Kidney epithelial cell (primary cell): ENCODE measurements at regions not wholly inside any gene's neighbourhood (a gene's known extent, or its start where the extent isn't known, plus 50 kb on each side); places are given as distances from the start of the nearest gene placed in this dataset.
"Not testable (repeated sequence)": the region's sequence is repeated elsewhere in the genome, so short reads cannot be mapped to it uniquely, and the experiment has no call there.

ENCODE experiments used
- DNase-seq: peaks from one replicate; pipeline ENCODE4 v3.0.0-alpha.2; 2010; ENCODE audit warnings: low read depth
- H3K27me3 ChIP-seq: 2 replicates; pipeline ENCODE4 v1.6.0; 2011; ENCODE audit warnings: low read length; ENCODE audit not compliant: control insufficient read depth, insufficient read depth
- H3K36me3 ChIP-seq: 2 replicates; pipeline ENCODE4 v1.5.1; 2011; ENCODE audit warnings: low read length; ENCODE audit not compliant: control insufficient read depth, insufficient read depth
- H3K4me3 ChIP-seq: 2 replicates; pipeline ENCODE4 v1.5.1; 2011; ENCODE audit warnings: low read depth, mild to moderate bottlenecking, control low read depth, low read length
- CTCF ChIP-seq: IDR thresholded peaks from 2 replicates; pipeline ENCODE4 v1.5.1; 2011; ENCODE audit warnings: mild to moderate bottlenecking, moderate library complexity, low read length, control low read depth, inconsistent platforms; ENCODE audit not compliant: insufficient read depth, poor library complexity, severe bottlenecking

GRCh38 chr4:178010596-178010995, 568.4 kb upstream of the AGA start:
- Histone ChIP-seq H3K4me3 (no peak overlapping the region), H3K27me3 (no peaks in the 10 kb centered on the region), H3K36me3 (no peaks in the 10 kb centered on the region)
- DNase-seq: no peak
- TF ChIP-seq CTCF: no peak

GRCh38 chr4:178015046-178015445, 572.8 kb upstream of the AGA start:
- DNase-seq: not testable (repeated sequence)

GRCh38 chr4:178026999-178027398, 584.8 kb upstream of the AGA start:
- no peak for TF ChIP-seq CTCF
- H3K36me3 ChIP-seq: no peaks in the 10 kb centered on the region
- H3K27me3 ChIP-seq: no peaks in the 10 kb centered on the region
- no peak overlapping the region for H3K4me3 ChIP-seq
- no peak for DNase-seq

More at GRCh38 chr4:178015046-178015445, 572.8 kb upstream of the AGA start:
- not testable (repeated sequence) for H3K27me3 ChIP-seq, H3K36me3 ChIP-seq, H3K4me3 ChIP-seq

- no peak for DNase-seq
- Histone ChIP-seq H3K36me3 (no peaks in the 10 kb centered on the region), H3K4me3 (no peak overlapping the region), H3K27me3 (no peaks in the 10 kb centered on the region)
- no peak for TF ChIP-seq CTCF
Measured at GRCh38 chr4:178027796-178028195, 585.6 kb upstream of the AGA start.

GRCh38 chr4:178028481-178028880, 586.2 kb upstream of the AGA start:
- no peak for TF ChIP-seq CTCF
- no peak for DNase-seq
- no peaks in the 10 kb centered on the region for H3K27me3 ChIP-seq
- H3K4me3 ChIP-seq: no peak overlapping the region
- no peaks in the 10 kb centered on the region for H3K36me3 ChIP-seq

GRCh38 chr4:178037459-178038214, 595.4 kb upstream of the AGA start:
- DNase-seq: no peak
- Histone ChIP-seq H3K4me3 (no peak overlapping the region), H3K27me3 (no peaks in the 10 kb centered on the region), H3K36me3 (no peaks in the 10 kb centered on the region)
- no peak for TF ChIP-seq CTCF
